ENCODE measurements at regions not wholly inside any gene's neighbourhood (a gene's known extent, or its start where the extent isn't known, plus 50 kb on each side); places are given as distances from the start of the nearest gene placed in this dataset.

- H3K27me3 ChIP-seq (ENCODE audit: insufficient read depth): no peaks in the 10 kb centered on the region
- Mint-ChIP-seq H3K9me3 (no peaks in the 10 kb centered on the region), H3K4me3 (no peak overlapping the region), H3K36me3 (ENCODE audit: low read depth) (no peaks in the 10 kb centered on the region), H3K4me1 (no peaks in the 10 kb centered on the region), H3K27me3 (ENCODE audit: insufficient read depth, low read depth, poor library complexity) (peaks cover 8% of the 10 kb centered on the region), H3K27ac (no peak overlapping the region)
- DNase-seq (ENCODE audit: low spot score) (no peak), ATAC-seq (no peak)
- H4K20me1 ChIP-seq (replicated peaks; ENCODE audit: insufficient read depth): no peaks in the 10 kb centered on the region
- H3K9me2 ChIP-seq (ENCODE audit: insufficient read depth): no peaks in the 10 kb centered on the region
- no peaks in the 10 kb centered on the region for H3K79me2 ChIP-seq (replicated peaks; ENCODE audit: insufficient read depth)
- H3K4me1 ChIP-seq (ENCODE audit: insufficient read depth): no peaks in the 10 kb centered on the region
- no peak overlapping the region for H3K4me3 ChIP-seq
- no peaks in the 10 kb centered on the region for H3K36me3 ChIP-seq (ENCODE audit: insufficient read depth)
- H3K27ac ChIP-seq (ENCODE audit: low read depth): no peak overlapping the region
- TF ChIP-seq CREB1 (CRISPR knock-in tag; IDR thresholded peaks at IDR 0.05; ENCODE audit: low read depth) (no peak), JUNB (IDR thresholded peaks at IDR 0.05; ENCODE audit: unreplicated experiment) (no peak), NANOG (IDR thresholded peaks at IDR 0.05; ENCODE audit: borderline replicate concordance) (no peak), STAT1 (IDR thresholded peaks at IDR 0.05; ENCODE audit: unreplicated experiment) (no peak), EZH2 (IDR thresholded peaks at IDR 0.05; ENCODE audit: low read depth, unreplicated experiment) (no peak), ZNF114 (CRISPR knock-in tag; IDR thresholded peaks at IDR 0.05) (no peak), ZNF462 (CRISPR knock-in tag; IDR thresholded peaks at IDR 0.05) (no peak), ETS1 (IDR thresholded peaks at IDR 0.05) (no peak), CTCF (conservative IDR thresholded peaks at IDR 0.05; ENCODE audit: low read depth in 2 of 2) (no peak), ZNF331 (CRISPR knock-in tag; IDR thresholded peaks at IDR 0.05; ENCODE audit: low read depth) (no peak), EZH2phosphoT487 (IDR thresholded peaks at IDR 0.05; ENCODE audit: unreplicated experiment) (no peak), POLR2AphosphoS5 (IDR thresholded peaks at IDR 0.05; ENCODE audit: low read depth) (no peak), REST (IDR thresholded peaks at IDR 0.05; ENCODE audit: unreplicated experiment) (no peak)
- H2AFZ ChIP-seq: no peak overlapping the region
- no peaks in the 10 kb centered on the region for H3F3A ChIP-seq (replicated peaks; ENCODE audit: low read depth)
- H3K4me2 ChIP-seq: no peak overlapping the region
These were observed 237.5 kb downstream of the ERMARD start for GRCh38 chr6:169988769-169989550.

All from GM23338 (cell line).